ENCODE measurements at regions not wholly inside any gene's neighbourhood (a gene's known extent, or its start where the extent isn't known, plus 50 kb on each side); places are given as distances from the start of the nearest gene placed in this dataset.

GRCh38 chr20:50369225-50370035, 140.8 kb upstream of the PTPN1 start:
- no peak for TF ChIP-seq CTCF (conservative IDR thresholded peaks at IDR 0.05)
- no peak for TF ChIP-seq EZH2 (IDR thresholded peaks at IDR 0.05; ENCODE audit: low read depth)

Measured in PC-9 (cell line).